Esophagus squamous epithelium (tissue), 5 donors: ENCODE measurements at regions not wholly inside any gene's neighbourhood (a gene's known extent, or its start where the extent isn't known, plus 50 kb on each side); places are given as distances from the start of the nearest gene placed in this dataset.

Source experiments
- DNase-seq: peaks from one replicate; lab custom pipeline; 2025; lab: John Stamatoyannopoulos, UW
- H3K27ac ChIP-seq, 4 donors: fragments of 200-600 bp; sonication (generic); one replicate each; pipeline ENCODE4 v1.5.1; 2016 to 2019; ENCODE audit warnings: mild to moderate bottlenecking in 1 of 4
- H3K27me3 ChIP-seq, 4 donors: fragments of 200-600 bp; sonication (generic); 1 replicate in 3 of 4; 2 replicates in 1 of 4; pipeline versions ENCODE4 v1.5.1 to v1.6.0; 2017 to 2021; ENCODE audit warnings: antibody characterized with exemption in 1 of 4
- H3K36me3 ChIP-seq, 3 donors: fragments of 200-600 bp; sonication (generic); one replicate each; pipeline ENCODE4 v1.5.1; 2016 to 2019
- H3K4me1 ChIP-seq, 3 donors: fragments of 200-600 bp; sonication (generic); one replicate each; pipeline ENCODE4 v1.5.1; 2017 to 2019
- H3K4me3 ChIP-seq, 4 donors: fragments of 200-600 bp; sonication (generic); 1 replicate in 3 of 4; 2 replicates in 1 of 4; pipeline ENCODE4 v1.5.1; 2016 to 2019; ENCODE audit warnings: mild to moderate bottlenecking in 2 of 4, moderate library complexity in 1 of 4
- H3K9me3 ChIP-seq, 3 donors: fragments of 200-600 bp; sonication (generic); one replicate each; pipeline ENCODE4 v1.5.1; 2016 to 2019
- CTCF ChIP-seq, 6 experiments: fragments of 450-650 bp in 4 of 6; fragments of 200-600 bp in 2 of 6; sonication (generic) in 2 of 6; IDR thresholded peaks; one replicate each; pipeline ENCODE4 v1.5.1; 2016 to 2019; ENCODE audit warnings: antibody characterized with exemption in 6 of 6, mild to moderate bottlenecking in 4 of 6, moderate library complexity in 4 of 6
- POLR2A ChIP-seq, 4 donors: fragments of 450-650 bp; IDR thresholded peaks; one replicate each; pipeline ENCODE4 v1.6.1; 2017; ENCODE audit warnings: antibody characterized with exemption in 4 of 4, mild to moderate bottlenecking in 4 of 4, moderate library complexity in 3 of 4
- WGBS, 2 donors: methylation state at CpG; one replicate each; pipeline ENCODE4 v1.1.5; 2018; 5-methylcytosine and 5-hydroxymethylcytosine counted together
- intact Hi-C: fragments of 100-400 bp; cut with DNase I; formaldehyde crosslinking; loops from one replicate; pipeline ENCODE4 v1.15.0; 2022
- donor health status: DM: yes; HTN: yes; CAD: no.

GRCh38 chr5:8516356-8516755 lies 647.4 kb downstream of the MTRR start:
- DNase-seq, result no peak
- Histone ChIP-seq H3K9me3 (no peaks in the 10 kb centered on the region), H3K36me3 (no peaks in the 10 kb centered on the region), H3K4me3 (no peak overlapping the region), H3K27ac (no peak overlapping the region), H3K27me3 (no peaks in the 10 kb centered on the region), H3K4me1 (no peaks in the 10 kb centered on the region)
- TF ChIP-seq POLR2A (IDR thresholded peaks at IDR 0.05) (no peak), CTCF (IDR thresholded peaks at IDR 0.05) (no peak)
- WGBS, 2 donors, result 83 to 93% methylated on average over 4 of the region's 4 CpGs
- intact Hi-C loops, result no loop called here

GRCh38 chr5:8517456-8517855 lies 648.5 kb downstream of the MTRR start:
- 53 to 67% methylated on average over 5 to 6 of the region's 6 CpGs for whole genome bisulfite sequencing, 2 donors

GRCh38 chr5:8520917-8521316 lies 652.0 kb downstream of the MTRR start:
- TF ChIP-seq CTCF (IDR thresholded peaks at IDR 0.05) (no peak), POLR2A (IDR thresholded peaks at IDR 0.05) (no peak)
- no peak for DNase-seq
- no peaks in the 10 kb centered on the region for H3K4me1 ChIP-seq
- no peak overlapping the region for H3K4me3 ChIP-seq
- intact Hi-C loops, result no loop called here
- 68 to 76% methylated on average over 3 of the region's 3 CpGs for WGBS, 2 donors
- H3K9me3 ChIP-seq, result no peaks in the 10 kb centered on the region
- H3K36me3 ChIP-seq, result no peaks in the 10 kb centered on the region
- H3K27me3 ChIP-seq, result no peaks in the 10 kb centered on the region
- no peak overlapping the region for H3K27ac ChIP-seq

More at GRCh38 chr5:8517456-8517855, 648.5 kb downstream of the MTRR start:
- Histone ChIP-seq H3K4me1 (no peaks in the 10 kb centered on the region), H3K9me3 (no peaks in the 10 kb centered on the region), H3K27ac (no peak overlapping the region), H3K4me3 (no peak overlapping the region), H3K36me3 (no peaks in the 10 kb centered on the region), H3K27me3 (no peaks in the 10 kb centered on the region)
- TF ChIP-seq POLR2A (IDR thresholded peaks at IDR 0.05), result no peak
- no peak for TF ChIP-seq CTCF (IDR thresholded peaks at IDR 0.05)
- no peak for DNase-seq
- intact Hi-C loops, result no loop called here

GRCh38 chr5:8521991-8522390 lies 653.0 kb downstream of the MTRR start:
- intact Hi-C loops, result no loop called here
- 73 to 80% methylated on average over 8 of the region's 8 CpGs for WGBS, 2 donors
- Histone ChIP-seq H3K4me1 (no peaks in the 10 kb centered on the region), H3K4me3 (no peak overlapping the region), H3K36me3 (no peaks in the 10 kb centered on the region), H3K27ac (no peak overlapping the region), H3K9me3 (no peaks in the 10 kb centered on the region), H3K27me3 (no peaks in the 10 kb centered on the region)
- no peak for TF ChIP-seq CTCF (IDR thresholded peaks at IDR 0.05)
- TF ChIP-seq POLR2A (IDR thresholded peaks at IDR 0.05), result no peak
- no peak for DNase-seq

GRCh38 chr5:8522646-8523045 lies 653.7 kb downstream of the MTRR start:
- Histone ChIP-seq H3K27ac (no peak overlapping the region), H3K36me3 (no peaks in the 10 kb centered on the region), H3K27me3 (no peaks in the 10 kb centered on the region), H3K4me3 (no peak overlapping the region), H3K9me3 (no peaks in the 10 kb centered on the region), H3K4me1 (no peaks in the 10 kb centered on the region)
- TF ChIP-seq CTCF (IDR thresholded peaks at IDR 0.05) (no peak), POLR2A (IDR thresholded peaks at IDR 0.05) (no peak)
- 43 to 73% methylated on average over 3 of the region's 3 CpGs for WGBS, 2 donors
- intact Hi-C loops, result no loop called here
- DNase-seq, result no peak
